Mucosa of stomach (tissue), 1 donor: ENCODE measurements at regions not wholly inside any gene's neighbourhood (a gene's known extent, or its start where the extent isn't known, plus 50 kb on each side); places are given as distances from the start of the nearest gene placed in this dataset.

Experiments
- H3K27me3 ChIP-seq: one replicate; pipeline ENCODE4 v1.7.0; 2013; ENCODE audit warnings: mild to moderate bottlenecking, low read length; ENCODE audit not compliant: control insufficient read depth, insufficient read depth
- H3K36me3 ChIP-seq: one replicate; pipeline ENCODE4 v1.7.0; 2013; ENCODE audit warnings: low read length; ENCODE audit not compliant: control insufficient read depth, insufficient read depth
- H3K4me1 ChIP-seq: one replicate; pipeline ENCODE4 v1.7.0; 2013; ENCODE audit warnings: mild to moderate bottlenecking, low read length; ENCODE audit not compliant: control insufficient read depth, insufficient read depth
- H3K4me3 ChIP-seq: one replicate; pipeline ENCODE4 v1.7.0; 2013; ENCODE audit warnings: low read length
- H3K9ac ChIP-seq: one replicate; pipeline ENCODE4 v1.7.0; 2013; ENCODE audit warnings: mild to moderate bottlenecking, low read length, moderate library complexity
- H3K9me3 ChIP-seq: one replicate; pipeline ENCODE4 v1.7.0; 2013; ENCODE audit warnings: mild to moderate bottlenecking, low read length, moderate library complexity; ENCODE audit not compliant: control insufficient read depth
- donor health status: Pancreatic carcinoma.

DNA sequence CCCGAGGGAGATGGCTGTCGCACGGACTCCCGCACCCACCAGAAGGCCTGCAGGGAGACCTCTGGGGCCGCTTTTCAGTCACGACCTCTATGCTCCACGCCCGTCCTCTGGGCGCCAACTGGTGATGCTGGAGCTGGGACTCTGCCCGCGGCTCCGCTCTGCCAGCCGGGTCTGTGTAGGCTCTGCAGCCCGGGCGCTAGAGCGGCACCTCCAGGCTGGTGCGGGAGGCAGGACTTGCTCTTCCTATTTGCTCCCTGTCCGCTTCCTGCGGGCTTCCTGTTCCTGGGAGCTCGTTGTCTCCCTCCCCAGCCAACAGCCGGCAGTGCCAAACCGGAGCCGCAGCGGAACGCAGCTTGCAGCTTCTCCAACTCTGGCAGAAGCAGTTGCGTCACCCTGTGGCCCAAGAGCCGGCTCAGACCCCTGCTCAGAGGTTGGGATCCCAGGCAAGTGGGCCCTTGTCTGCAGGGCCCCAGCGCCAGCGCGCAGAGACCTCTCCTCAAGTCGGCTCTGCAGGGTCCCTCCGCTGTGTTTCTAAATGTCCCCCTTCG is 285.9 kb downstream of the XXYLT1 start:
- H3K9ac ChIP-seq: no peak overlapping the region
- no peaks in the 10 kb centered on the region for H3K9me3 ChIP-seq
- no peak overlapping the region for H3K4me3 ChIP-seq

DNA sequence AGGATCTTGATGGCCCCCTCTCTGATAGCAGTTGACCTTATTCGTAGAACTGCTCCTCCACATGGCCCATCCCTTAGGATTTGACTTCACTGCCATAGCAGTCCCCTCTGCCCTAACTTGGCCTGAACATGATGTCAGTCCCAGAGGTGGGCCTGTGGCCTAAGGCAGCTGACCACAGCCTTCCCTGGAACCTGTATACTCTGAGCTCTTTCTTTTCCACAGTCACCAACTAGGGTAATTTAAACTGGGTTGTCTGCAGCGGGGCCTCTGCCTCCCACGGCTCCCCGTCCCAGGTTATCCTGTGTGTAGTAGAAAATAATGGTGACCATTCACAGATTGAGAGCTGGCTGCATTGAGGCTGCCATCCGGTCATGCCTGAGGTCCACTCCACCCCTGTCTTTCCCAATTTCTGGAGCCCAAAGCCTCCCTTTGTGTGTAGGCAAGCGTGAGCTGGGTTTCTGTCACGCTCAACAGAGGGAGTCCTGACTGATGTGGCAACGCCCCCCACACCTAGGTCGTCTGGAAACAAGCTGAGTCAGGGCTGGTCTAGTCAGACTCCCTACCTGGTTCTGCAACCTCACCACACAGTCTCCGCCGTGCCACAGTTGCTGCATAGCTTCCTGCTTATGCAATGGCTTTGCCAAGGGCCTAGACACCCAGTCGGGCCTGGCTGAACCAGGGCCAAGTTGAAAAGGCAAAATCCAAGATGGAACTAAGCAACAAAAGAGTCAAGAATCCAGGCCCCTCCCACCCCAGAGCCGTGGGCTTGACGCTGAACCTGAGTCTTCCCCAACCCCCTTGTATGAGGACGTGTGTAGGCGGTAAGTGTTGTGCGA is 284.5 kb downstream of the XXYLT1 start:
- Histone ChIP-seq H3K9ac (no peak overlapping the region), H3K9me3 (no peaks in the 10 kb centered on the region), H3K36me3 (no peaks in the 10 kb centered on the region), H3K27me3 (no peaks in the 10 kb centered on the region), H3K4me3 (no peak overlapping the region), H3K4me1 (peaks cover 7% of the 10 kb centered on the region)

More for the DNA sequence above, 285.9 kb downstream of the XXYLT1 start:
- Histone ChIP-seq H3K36me3 (no peaks in the 10 kb centered on the region), H3K27me3 (no peaks in the 10 kb centered on the region), H3K4me1 (peaks cover 7% of the 10 kb centered on the region)

DNA sequence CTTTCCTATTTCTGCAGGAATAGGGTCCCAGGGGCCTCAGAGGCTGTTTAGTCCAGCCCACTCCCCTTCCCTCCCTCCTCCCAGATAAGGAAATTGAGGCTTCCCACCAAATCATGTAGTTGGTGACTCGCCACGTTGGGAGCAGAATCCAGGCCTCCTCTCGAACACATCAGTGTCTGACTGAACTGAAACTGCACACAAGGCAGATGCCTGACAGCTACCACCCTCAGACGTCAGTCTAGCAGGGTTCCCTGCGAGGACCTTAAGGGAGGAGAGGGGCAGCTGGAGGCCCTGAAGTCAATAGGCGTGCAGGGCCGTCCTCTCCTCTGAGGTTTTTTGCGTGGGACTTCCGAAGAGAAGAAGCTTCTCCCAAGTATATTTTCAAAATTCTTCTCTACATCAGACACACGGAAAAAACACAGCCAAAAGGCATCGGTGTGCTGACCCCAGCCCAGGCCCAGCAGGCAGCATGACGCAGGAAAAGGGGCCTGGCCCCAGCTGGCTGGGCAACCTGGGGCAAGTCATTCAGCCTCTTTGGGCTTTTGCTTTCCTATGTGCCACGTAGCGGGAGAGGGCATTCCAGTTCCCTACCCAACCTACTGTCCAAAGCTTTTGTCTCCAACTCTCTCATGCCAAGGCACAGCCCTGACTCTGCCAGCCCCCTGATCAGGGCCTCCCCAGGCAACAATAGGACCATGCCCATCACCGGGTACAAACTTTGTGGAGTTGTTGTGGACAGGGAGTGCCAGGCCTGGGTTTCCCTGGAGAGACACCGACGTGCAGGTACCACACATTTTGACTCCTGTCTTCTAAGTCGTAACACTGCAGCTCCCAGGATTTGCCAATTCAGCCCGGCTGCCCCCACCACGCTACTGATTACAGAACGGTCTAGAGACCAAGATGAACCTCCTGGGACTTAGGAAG is 283.1 kb downstream of the XXYLT1 start:
- Histone ChIP-seq H3K9ac (no peak overlapping the region), H3K9me3 (no peaks in the 10 kb centered on the region), H3K4me3 (no peak overlapping the region), H3K4me1 (peaks cover 7% of the 10 kb centered on the region), H3K27me3 (no peaks in the 10 kb centered on the region), H3K36me3 (no peaks in the 10 kb centered on the region)

DNA sequence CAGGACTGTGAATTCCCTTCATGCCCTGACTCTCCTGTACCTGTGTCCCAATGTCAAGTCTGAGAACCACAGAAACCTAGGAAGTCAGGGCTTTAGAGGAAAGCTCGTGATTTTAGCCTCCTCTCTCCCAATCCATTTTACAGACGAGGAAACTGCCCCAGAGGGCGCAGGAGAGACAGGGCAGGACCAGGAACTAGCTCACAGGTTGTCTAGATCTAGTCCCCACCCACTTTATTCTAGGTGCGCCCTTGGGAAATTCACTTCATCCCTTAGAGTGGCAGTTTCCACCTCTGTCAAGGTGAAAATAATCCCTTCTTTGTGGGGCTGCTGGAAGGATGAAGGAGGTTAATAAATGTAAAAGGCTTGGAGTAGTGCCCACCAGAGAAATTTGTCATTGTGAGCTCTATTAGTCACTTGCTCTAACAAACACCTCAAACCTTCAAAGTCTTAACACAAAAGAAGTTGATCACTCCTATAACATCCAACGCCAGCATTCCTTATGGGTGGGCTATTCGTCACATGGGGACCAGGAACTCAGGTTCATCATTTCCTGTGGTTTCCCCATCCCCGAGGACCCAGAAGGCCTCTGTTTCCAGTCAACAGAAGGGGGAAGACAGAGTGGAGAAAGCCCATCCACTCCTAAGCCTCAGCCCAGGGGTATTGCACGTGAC is 282.3 kb downstream of the XXYLT1 start:
- Histone ChIP-seq H3K9ac (no peak overlapping the region), H3K9me3 (no peaks in the 10 kb centered on the region), H3K4me1 (peaks cover 7% of the 10 kb centered on the region), H3K4me3 (no peak overlapping the region), H3K36me3 (no peaks in the 10 kb centered on the region), H3K27me3 (no peaks in the 10 kb centered on the region)

DNA sequence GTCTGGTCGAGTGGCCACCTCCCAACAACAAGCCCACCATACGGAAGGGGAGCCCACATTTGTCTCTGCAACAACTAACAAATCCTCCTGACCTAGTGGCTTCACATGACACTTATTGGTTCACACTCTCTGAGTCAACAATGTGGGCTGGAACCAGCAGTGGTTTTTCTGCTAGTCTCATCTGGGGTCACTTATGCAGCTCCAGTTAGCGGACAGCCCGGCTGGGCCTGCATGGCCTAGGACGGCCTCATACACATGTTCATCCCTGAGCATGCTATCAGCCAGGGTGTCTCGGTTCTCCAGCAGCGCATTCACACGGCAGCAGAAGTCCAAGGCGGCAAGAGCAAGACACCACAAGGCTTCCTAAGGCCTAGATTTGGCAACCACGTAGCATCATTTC is 281.7 kb downstream of the XXYLT1 start:
- Histone ChIP-seq H3K9ac (no peak overlapping the region), H3K9me3 (no peaks in the 10 kb centered on the region), H3K4me3 (no peak overlapping the region), H3K4me1 (peaks cover 7% of the 10 kb centered on the region), H3K27me3 (no peaks in the 10 kb centered on the region), H3K36me3 (no peaks in the 10 kb centered on the region)

DNA sequence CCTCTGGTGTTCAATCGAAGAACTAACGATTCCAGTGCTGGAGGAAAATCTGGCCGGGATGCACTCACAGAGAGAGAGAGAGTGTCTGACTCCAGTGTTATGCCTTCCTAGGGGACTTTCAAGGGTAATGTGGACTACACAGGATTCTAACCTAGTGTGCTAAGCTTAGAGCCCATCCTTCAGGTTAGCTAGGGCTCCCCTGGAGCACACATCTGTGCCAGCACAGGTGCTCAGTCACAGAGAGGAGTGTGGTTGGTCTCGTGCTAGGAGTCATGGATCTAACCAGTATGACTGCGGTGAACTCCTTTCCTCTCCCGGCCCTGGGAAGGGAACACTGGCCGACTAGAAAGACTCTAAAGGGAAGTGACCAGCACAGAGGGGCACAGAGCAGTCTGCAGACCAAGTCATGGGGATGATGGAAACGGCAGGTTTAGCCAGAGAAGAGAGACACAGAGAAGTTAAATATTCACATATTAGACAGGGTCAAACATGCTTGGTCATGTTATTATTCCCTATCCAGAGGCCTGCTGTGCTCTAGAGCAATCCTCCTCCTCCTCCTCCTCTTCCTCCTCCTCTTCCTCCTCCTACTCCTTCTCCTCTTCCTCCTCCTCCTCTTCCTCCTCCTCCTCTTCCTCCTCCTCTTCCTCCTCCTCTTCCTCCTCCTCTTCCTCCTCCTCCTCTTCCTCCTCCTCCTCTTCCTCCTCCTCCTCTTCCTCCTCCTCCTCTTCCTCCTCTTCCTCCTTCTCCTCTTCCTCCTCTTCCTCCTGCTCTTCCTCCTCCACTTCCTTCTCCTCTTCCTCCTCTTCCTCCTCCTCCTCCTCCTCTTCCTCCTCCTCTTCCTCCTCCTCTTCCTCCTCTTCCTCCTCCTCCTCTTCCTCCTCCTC is 280.3 kb downstream of the XXYLT1 start:
- H3K4me1 ChIP-seq: no peaks in the 10 kb centered on the region
- no peaks in the 10 kb centered on the region for H3K27me3 ChIP-seq
- no peak overlapping the region for H3K9ac ChIP-seq
- no peaks in the 10 kb centered on the region for H3K9me3 ChIP-seq
- no peak overlapping the region for H3K4me3 ChIP-seq
- H3K36me3 ChIP-seq: no peaks in the 10 kb centered on the region

DNA sequence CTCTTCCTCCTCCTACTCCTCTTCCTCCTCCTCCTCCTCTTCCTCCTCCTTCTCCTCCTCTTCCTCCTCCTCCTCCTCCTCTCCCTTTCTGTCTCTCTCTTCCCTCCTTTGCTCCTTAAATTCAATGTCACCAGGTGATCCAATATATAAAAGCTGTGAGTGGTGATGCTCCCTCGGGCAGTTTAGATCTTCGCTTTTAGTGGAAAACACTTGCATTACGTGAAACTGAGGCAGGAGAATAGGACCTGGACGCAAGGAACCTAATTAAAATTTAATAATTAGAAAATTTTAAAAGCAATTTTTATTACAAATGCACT is 279.7 kb downstream of the XXYLT1 start:
- Histone ChIP-seq H3K9ac (no peak overlapping the region), H3K36me3 (no peaks in the 10 kb centered on the region), H3K27me3 (no peaks in the 10 kb centered on the region), H3K9me3 (no peaks in the 10 kb centered on the region), H3K4me3 (no peak overlapping the region), H3K4me1 (no peaks in the 10 kb centered on the region)

DNA sequence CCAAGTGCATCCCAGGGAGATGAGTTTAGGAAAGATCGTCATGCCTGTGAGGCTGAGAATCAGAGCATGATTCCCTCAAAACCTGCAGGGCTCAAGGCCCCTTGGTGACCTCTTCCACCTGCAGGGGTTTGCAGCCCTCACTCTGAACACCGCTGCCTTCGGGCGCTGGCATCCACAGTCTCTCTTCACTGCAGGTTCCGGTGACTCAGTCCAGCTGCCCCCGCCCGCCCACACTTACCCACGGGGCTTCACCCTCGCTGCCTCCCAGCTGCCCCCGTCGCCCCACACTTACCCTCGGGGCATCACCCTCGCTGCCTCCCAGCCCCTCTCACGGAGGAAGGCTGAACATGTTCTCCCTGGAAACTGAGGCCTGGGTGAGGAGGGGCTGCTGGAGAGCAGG is 277.1 kb downstream of the XXYLT1 start:
- Histone ChIP-seq H3K27me3 (no peaks in the 10 kb centered on the region), H3K9me3 (no peaks in the 10 kb centered on the region), H3K4me3 (no peak overlapping the region), H3K36me3 (no peaks in the 10 kb centered on the region), H3K9ac (no peak overlapping the region), H3K4me1 (no peaks in the 10 kb centered on the region)

DNA sequence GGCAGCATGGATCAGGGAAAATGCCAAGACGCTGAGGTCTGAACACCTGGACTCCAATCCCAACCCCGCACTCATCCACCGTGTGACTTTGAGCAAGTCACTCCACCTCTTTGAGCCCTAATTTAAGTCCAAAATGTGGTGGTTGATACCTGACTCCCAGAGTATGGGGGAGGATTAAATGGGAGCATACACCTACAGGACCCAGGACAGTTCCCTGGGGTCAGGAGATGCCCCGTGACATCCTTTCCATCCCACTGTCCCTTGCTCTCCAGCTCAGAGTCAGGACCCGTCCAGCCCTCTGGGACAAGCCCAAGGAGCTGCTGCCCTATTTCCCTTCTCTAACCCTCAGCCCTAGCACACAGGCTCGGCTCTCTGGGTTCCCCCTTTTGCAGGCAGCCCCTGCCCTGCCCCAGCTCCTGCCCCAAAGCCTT is 276.4 kb downstream of the XXYLT1 start:
- Histone ChIP-seq H3K36me3 (no peaks in the 10 kb centered on the region), H3K4me3 (no peak overlapping the region)

DNA sequence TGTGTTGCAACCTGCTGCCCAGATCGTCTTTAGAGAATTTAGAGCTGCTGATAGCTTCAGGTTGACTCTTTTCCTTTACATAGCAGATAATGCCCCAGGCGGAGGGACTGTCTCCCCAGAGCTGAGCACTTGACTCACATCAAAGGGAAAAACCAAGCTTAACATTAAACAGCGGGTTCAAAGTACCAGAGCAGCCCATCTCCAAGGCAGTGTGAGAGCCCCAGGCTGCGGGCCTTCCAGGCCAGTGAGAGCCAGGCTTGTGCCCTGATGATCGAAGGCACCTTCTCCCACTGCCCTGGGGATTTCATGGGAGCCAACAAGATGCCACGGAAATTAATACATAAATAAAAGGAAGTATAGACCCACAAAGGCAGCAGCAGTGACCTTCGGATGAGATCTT is 275.6 kb downstream of the XXYLT1 start:
- H3K9ac ChIP-seq: no peak overlapping the region
- H3K4me1 ChIP-seq: no peaks in the 10 kb centered on the region
- H3K9me3 ChIP-seq: no peaks in the 10 kb centered on the region
- no peak overlapping the region for H3K4me3 ChIP-seq
- H3K36me3 ChIP-seq: no peaks in the 10 kb centered on the region
- H3K27me3 ChIP-seq: no peaks in the 10 kb centered on the region

More for the DNA sequence above, 276.4 kb downstream of the XXYLT1 start:
- no peak overlapping the region for H3K9ac ChIP-seq
- no peaks in the 10 kb centered on the region for H3K9me3 ChIP-seq
- no peaks in the 10 kb centered on the region for H3K4me1 ChIP-seq
- no peaks in the 10 kb centered on the region for H3K27me3 ChIP-seq

DNA sequence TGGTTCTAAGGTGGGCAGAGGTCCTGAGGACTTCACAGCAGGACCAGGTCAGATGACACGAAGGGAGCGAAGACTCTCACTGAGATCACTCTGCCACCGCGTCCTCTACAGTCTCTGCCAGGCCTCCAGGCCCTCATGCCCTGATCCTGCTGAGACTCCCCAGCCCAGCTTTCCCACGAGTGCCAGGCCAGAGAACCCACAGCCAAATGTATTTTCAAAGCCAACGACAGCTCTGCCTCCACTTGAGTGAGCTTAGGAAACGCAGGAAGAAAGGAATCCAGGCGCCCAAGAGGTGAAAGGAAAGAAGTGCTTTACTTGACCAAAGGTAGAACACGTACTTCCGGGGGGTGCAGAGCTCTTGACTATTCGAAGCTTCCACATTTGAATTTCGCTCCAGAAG is 275.0 kb downstream of the XXYLT1 start:
- H3K27me3 ChIP-seq: no peaks in the 10 kb centered on the region
- H3K9ac ChIP-seq: no peak overlapping the region
- no peaks in the 10 kb centered on the region for H3K36me3 ChIP-seq
- H3K9me3 ChIP-seq: no peaks in the 10 kb centered on the region
- H3K4me3 ChIP-seq: no peak overlapping the region
- no peaks in the 10 kb centered on the region for H3K4me1 ChIP-seq
